ENCODE measurements at regions not wholly inside any gene's neighbourhood (a gene's known extent, or its start where the extent isn't known, plus 50 kb on each side); places are given as distances from the start of the nearest gene placed in this dataset.

- H3K79me2 ChIP-seq (ENCODE audit: insufficient read depth, low read length): no peaks in the 10 kb centered on the region
- no peaks in the 10 kb centered on the region for H3K9me3 ChIP-seq (ENCODE audit: low read length)
- H3K36me3 ChIP-seq (ENCODE audit: insufficient read depth, low read length): no peaks in the 10 kb centered on the region; the same call in 1 of the 2 replicates
- no peak overlapping the region for H3K9ac ChIP-seq (ENCODE audit: low read length)
- H3K4me1 ChIP-seq (ENCODE audit: insufficient read depth, low read length, severe bottlenecking): peaks cover 9% of the 10 kb centered on the region
- H3F3A ChIP-seq (ENCODE audit: insufficient read depth, low read length): no peaks in the 10 kb centered on the region
- H3K4me3 ChIP-seq (ENCODE audit: low read depth, low read length, poor library complexity, severe bottlenecking): no peak overlapping the region
- no peaks in the 10 kb centered on the region for H3K9me2 ChIP-seq (ENCODE audit: low read depth, low read length)
- no peak overlapping the region for H3K4me2 ChIP-seq (ENCODE audit: low read length)
- H3K27me3 ChIP-seq (ENCODE audit: insufficient read depth, low read length): no peaks in the 10 kb centered on the region
- no peak overlapping the region for H3K27ac ChIP-seq (ENCODE audit: low read depth, low read length, poor library complexity, severe bottlenecking)
- TF ChIP-seq EZH2 (IDR thresholded peaks at IDR 0.05; ENCODE audit: borderline replicate concordance, low read length): no peak
- no peak for TF ChIP-seq CTCF (IDR thresholded peaks at IDR 0.05; ENCODE audit: low read length)
- H4K20me1 ChIP-seq (ENCODE audit: insufficient read depth, low read length): no peaks in the 10 kb centered on the region
- no peak overlapping the region for H2AFZ ChIP-seq (ENCODE audit: low read length)
These were observed 97.4 kb upstream of the TBL1X start for GRCh38 chrX:9367421-9367820.

DNA sequence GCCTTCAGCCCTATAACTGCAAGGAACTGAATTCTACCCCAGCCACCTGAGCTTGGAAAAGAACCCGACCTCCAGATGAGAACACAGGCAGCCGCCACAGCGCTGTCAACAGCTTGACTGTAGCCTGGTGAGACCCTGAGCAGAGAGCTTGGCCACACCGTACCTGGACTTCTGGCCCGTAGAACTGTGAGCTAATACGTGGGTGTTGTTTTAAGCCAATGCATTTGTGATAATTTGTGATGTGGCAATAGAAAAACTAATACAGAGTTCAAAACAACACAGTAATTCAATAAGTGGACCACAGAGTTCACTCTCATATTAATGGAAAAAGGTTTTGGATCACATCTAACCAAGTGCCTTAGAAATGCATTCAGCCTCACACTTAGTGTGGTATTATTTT, 96.6 kb upstream of the TBL1X start:
- no peak overlapping the region for H3K4me3 ChIP-seq (ENCODE audit: low read depth, low read length, poor library complexity, severe bottlenecking)
- no peak for TF ChIP-seq EZH2 (IDR thresholded peaks at IDR 0.05; ENCODE audit: borderline replicate concordance, low read length)
- TF ChIP-seq CTCF (IDR thresholded peaks at IDR 0.05; ENCODE audit: low read length): no peak
- no peaks in the 10 kb centered on the region for H3K27me3 ChIP-seq (ENCODE audit: insufficient read depth, low read length)
- peaks cover 9% of the 10 kb centered on the region for H3K4me1 ChIP-seq (ENCODE audit: insufficient read depth, low read length, severe bottlenecking)
- H3K36me3 ChIP-seq (ENCODE audit: insufficient read depth, low read length): no peaks in the 10 kb centered on the region; the same call in 1 of the 2 replicates
- H3K79me2 ChIP-seq (ENCODE audit: insufficient read depth, low read length): no peaks in the 10 kb centered on the region
- no peaks in the 10 kb centered on the region for H4K20me1 ChIP-seq (ENCODE audit: insufficient read depth, low read length)
- no peak overlapping the region for H2AFZ ChIP-seq (ENCODE audit: low read length)
- H3K9me2 ChIP-seq (ENCODE audit: low read depth, low read length): no peaks in the 10 kb centered on the region
- no peak overlapping the region for H3K27ac ChIP-seq (ENCODE audit: low read depth, low read length, poor library complexity, severe bottlenecking)
- no peaks in the 10 kb centered on the region for H3K9me3 ChIP-seq (ENCODE audit: low read length)
- no peak overlapping the region for H3K9ac ChIP-seq (ENCODE audit: low read length)
- H3K4me2 ChIP-seq (ENCODE audit: low read length): no peak overlapping the region
- no peaks in the 10 kb centered on the region for H3F3A ChIP-seq (ENCODE audit: insufficient read depth, low read length)

- H4K20me1 ChIP-seq (ENCODE audit: insufficient read depth, low read length): no peaks in the 10 kb centered on the region
- H3K27me3 ChIP-seq (ENCODE audit: insufficient read depth, low read length): no peaks in the 10 kb centered on the region
- H3K79me2 ChIP-seq (ENCODE audit: insufficient read depth, low read length): no peaks in the 10 kb centered on the region
- H3K36me3 ChIP-seq (ENCODE audit: insufficient read depth, low read length): no peaks in the 10 kb centered on the region
- no peaks in the 10 kb centered on the region for H3F3A ChIP-seq (ENCODE audit: insufficient read depth, low read length)
- H3K4me1 ChIP-seq (ENCODE audit: insufficient read depth, low read length, severe bottlenecking): peaks cover 9% of the 10 kb centered on the region
- H3K4me3 ChIP-seq (ENCODE audit: low read depth, low read length, poor library complexity, severe bottlenecking): no peak overlapping the region
- no peaks in the 10 kb centered on the region for H3K9me3 ChIP-seq (ENCODE audit: low read length)
- TF ChIP-seq EZH2 (IDR thresholded peaks at IDR 0.05; ENCODE audit: borderline replicate concordance, low read length): no peak
- TF ChIP-seq CTCF (IDR thresholded peaks at IDR 0.05; ENCODE audit: low read length): no peak
- H3K4me2 ChIP-seq (ENCODE audit: low read length): no peak overlapping the region
- H3K9ac ChIP-seq (ENCODE audit: low read length): no peak overlapping the region
- H3K9me2 ChIP-seq (ENCODE audit: low read depth, low read length): no peaks in the 10 kb centered on the region
- no peak overlapping the region for H2AFZ ChIP-seq (ENCODE audit: low read length)
- no peak overlapping the region for H3K27ac ChIP-seq (ENCODE audit: low read depth, low read length, poor library complexity, severe bottlenecking)
These were observed 95.0 kb upstream of the TBL1X start for GRCh38 chrX:9369802-9370291.

Data from OCI-LY1 (cell line).